ENCODE measurements at regions not wholly inside any gene's neighbourhood (a gene's known extent, or its start where the extent isn't known, plus 50 kb on each side); places are given as distances from the start of the nearest gene placed in this dataset.

GRCh38 chr11:130721023-130721681 is 195.1 kb downstream of the SNX19 start:
- WGBS: 84% methylated on average over 4 of the region's 5 CpGs

DNA sequence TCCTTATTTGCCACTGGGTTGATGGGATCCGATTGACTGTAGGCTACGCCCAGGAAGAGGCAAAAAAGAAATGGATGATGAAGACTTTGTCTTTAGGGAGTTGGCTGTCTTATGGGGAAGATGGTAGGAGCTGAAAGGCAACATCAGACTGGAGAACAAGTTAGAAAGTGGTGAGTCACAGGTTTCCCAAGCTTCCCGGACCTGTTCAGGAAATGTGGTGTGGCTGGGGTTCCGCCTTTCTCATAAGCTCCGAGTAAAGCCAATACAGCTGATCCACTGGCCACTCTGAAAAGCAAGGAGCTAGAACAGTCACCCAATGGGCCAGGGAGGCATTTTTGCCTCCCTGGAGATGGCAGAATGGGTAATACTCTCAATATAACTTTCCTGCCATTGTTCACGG is 194.5 kb downstream of the SNX19 start:
- H3K4me1 ChIP-seq (ENCODE audit: insufficient read depth): peaks cover 1% of the 10 kb centered on the region
- DNase-seq (ENCODE audit: extremely low spot score): no peak
- no peak overlapping the region for H3K4me3 ChIP-seq (ENCODE audit: low read depth, low read length)
- 88% methylated on average over 6 of the region's 6 CpGs for WGBS
- no peaks in the 10 kb centered on the region for H3K36me3 ChIP-seq (ENCODE audit: insufficient read depth)
- H3K27ac ChIP-seq (ENCODE audit: low read depth): no peak overlapping the region

More at GRCh38 chr11:130721023-130721681, 195.1 kb downstream of the SNX19 start:
- Histone ChIP-seq H3K4me3 (ENCODE audit: low read depth, low read length) (no peak overlapping the region), H3K4me1 (ENCODE audit: insufficient read depth) (peaks cover 1% of the 10 kb centered on the region), H3K36me3 (ENCODE audit: insufficient read depth) (no peaks in the 10 kb centered on the region), H3K27ac (ENCODE audit: low read depth) (no peak overlapping the region)
- no peak for DNase-seq (ENCODE audit: extremely low spot score)

GRCh38 chr11:130722401-130722800 is 193.9 kb downstream of the SNX19 start:
- no peaks in the 10 kb centered on the region for H3K4me1 ChIP-seq (ENCODE audit: insufficient read depth)
- no peaks in the 10 kb centered on the region for H3K36me3 ChIP-seq (ENCODE audit: insufficient read depth)
- no peak overlapping the region for H3K27ac ChIP-seq (ENCODE audit: low read depth)
- WGBS: 93% methylated on average over 4 of the region's 4 CpGs
- no peak for DNase-seq (ENCODE audit: extremely low spot score)
- no peak overlapping the region for H3K4me3 ChIP-seq (ENCODE audit: low read depth, low read length)

GRCh38 chr11:130725421-130726233 is 190.7 kb downstream of the SNX19 start:
- no peak overlapping the region for H3K27ac ChIP-seq (ENCODE audit: low read depth)
- no peak overlapping the region for H3K4me3 ChIP-seq (ENCODE audit: low read depth, low read length)
- no peaks in the 10 kb centered on the region for H3K4me1 ChIP-seq (ENCODE audit: insufficient read depth)
- DNase-seq (ENCODE audit: extremely low spot score): no peak
- no peaks in the 10 kb centered on the region for H3K36me3 ChIP-seq (ENCODE audit: insufficient read depth)
- 59% methylated on average over 5 of the region's 5 CpGs for whole genome bisulfite sequencing

- H3K27ac ChIP-seq (ENCODE audit: low read depth): no peak overlapping the region
Observed at GRCh38 chr11:130726234-130727037, 189.8 kb downstream of the SNX19 start.

GRCh38 chr11:130727157-130728119 is 188.8 kb downstream of the SNX19 start:
- WGBS: 71% methylated on average over 9 of the region's 9 CpGs
- Histone ChIP-seq H3K36me3 (ENCODE audit: insufficient read depth) (no peaks in the 10 kb centered on the region), H3K4me3 (ENCODE audit: low read depth, low read length) (no peak overlapping the region), H3K4me1 (ENCODE audit: insufficient read depth) (no peaks in the 10 kb centered on the region), H3K27ac (ENCODE audit: low read depth) (no peak overlapping the region)
- DNase-seq (ENCODE audit: extremely low spot score): no peak

More at GRCh38 chr11:130726234-130727037, 189.8 kb downstream of the SNX19 start:
- peak; percentile 57 for DNase-seq (ENCODE audit: extremely low spot score)
- no peak overlapping the region for H3K4me3 ChIP-seq (ENCODE audit: low read depth, low read length)
- WGBS: 30% methylated on average over 14 of the region's 14 CpGs
- H3K4me1 ChIP-seq (ENCODE audit: insufficient read depth): no peaks in the 10 kb centered on the region
- no peaks in the 10 kb centered on the region for H3K36me3 ChIP-seq (ENCODE audit: insufficient read depth)

- DNase-seq (ENCODE audit: extremely low spot score): no peak
- H3K27ac ChIP-seq (ENCODE audit: low read depth): no peak overlapping the region
- WGBS: 90% methylated on average over 8 of the region's 8 CpGs
- no peak overlapping the region for H3K4me3 ChIP-seq (ENCODE audit: low read depth, low read length)
- H3K4me1 ChIP-seq (ENCODE audit: insufficient read depth): no peaks in the 10 kb centered on the region
- no peaks in the 10 kb centered on the region for H3K36me3 ChIP-seq (ENCODE audit: insufficient read depth)
Observed at GRCh38 chr11:130728185-130729180, 187.8 kb downstream of the SNX19 start.

GRCh38 chr11:130729193-130729592 is 187.1 kb downstream of the SNX19 start:
- DNase-seq (ENCODE audit: extremely low spot score): no peak

GRCh38 chr11:130729678-130730300 is 186.5 kb downstream of the SNX19 start:
- no peak overlapping the region for H3K4me3 ChIP-seq (ENCODE audit: low read depth, low read length)
- no peaks in the 10 kb centered on the region for H3K36me3 ChIP-seq (ENCODE audit: insufficient read depth)
- no peaks in the 10 kb centered on the region for H3K4me1 ChIP-seq (ENCODE audit: insufficient read depth)
- no peak for DNase-seq (ENCODE audit: extremely low spot score)
- 91% methylated on average over 4 of the region's 4 CpGs for WGBS
- H3K27ac ChIP-seq (ENCODE audit: low read depth): no peak overlapping the region

More at GRCh38 chr11:130729193-130729592, 187.1 kb downstream of the SNX19 start:
- Histone ChIP-seq H3K36me3 (ENCODE audit: insufficient read depth) (no peaks in the 10 kb centered on the region), H3K27ac (ENCODE audit: low read depth) (no peak overlapping the region), H3K4me3 (ENCODE audit: low read depth, low read length) (no peak overlapping the region), H3K4me1 (ENCODE audit: insufficient read depth) (no peaks in the 10 kb centered on the region)

DNA sequence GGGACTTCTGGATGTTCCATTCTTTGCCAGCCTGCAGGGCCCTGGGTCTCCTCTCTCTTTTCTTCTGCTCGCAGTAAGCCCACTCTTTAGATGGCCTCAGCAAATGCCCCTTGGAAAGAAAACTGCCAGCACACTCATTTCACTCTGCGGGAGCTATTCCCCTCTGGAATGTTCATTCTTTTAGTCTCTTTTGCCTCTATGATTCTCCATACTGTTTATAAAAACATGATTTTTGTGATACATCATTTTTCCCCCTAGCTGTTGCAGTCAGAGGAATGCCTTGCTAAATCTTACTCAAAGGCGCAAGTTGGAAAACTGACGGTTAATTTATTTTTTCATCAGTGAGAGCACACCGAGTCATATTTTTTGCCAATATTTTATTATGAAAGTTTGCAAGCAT is 184.9 kb downstream of the SNX19 start:
- Histone ChIP-seq H3K36me3 (ENCODE audit: insufficient read depth) (no peaks in the 10 kb centered on the region), H3K27ac (ENCODE audit: low read depth) (no peak overlapping the region), H3K4me1 (ENCODE audit: insufficient read depth) (no peaks in the 10 kb centered on the region), H3K4me3 (ENCODE audit: low read depth, low read length) (no peak overlapping the region)
- WGBS: 93% methylated on average over 5 of the region's 5 CpGs
- no peak for DNase-seq (ENCODE audit: extremely low spot score)

DNA sequence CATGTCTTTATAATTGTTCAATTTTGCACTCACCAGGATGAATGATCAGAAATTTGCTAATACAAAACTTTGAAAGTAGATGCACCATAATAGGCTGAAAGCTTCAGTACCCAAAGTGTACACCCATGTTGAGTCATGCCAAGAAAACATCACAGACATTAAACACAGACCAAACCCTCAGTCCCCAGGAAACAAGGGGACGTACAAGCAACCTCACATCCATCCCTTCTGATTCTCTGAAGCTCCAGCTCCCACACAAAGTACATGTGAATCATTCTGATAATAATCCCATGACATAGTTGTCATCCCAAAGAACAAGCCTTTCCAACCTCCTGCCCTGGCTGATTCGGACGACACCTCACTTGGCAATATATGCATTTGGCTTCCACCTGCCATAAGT is 183.8 kb downstream of the SNX19 start:
- 94% methylated on average over 3 of the region's 3 CpGs for WGBS
- no peak overlapping the region for H3K4me3 ChIP-seq (ENCODE audit: low read depth, low read length)
- H3K4me1 ChIP-seq (ENCODE audit: insufficient read depth): no peaks in the 10 kb centered on the region
- no peak for DNase-seq (ENCODE audit: extremely low spot score)
- no peak overlapping the region for H3K27ac ChIP-seq (ENCODE audit: low read depth)
- no peaks in the 10 kb centered on the region for H3K36me3 ChIP-seq (ENCODE audit: insufficient read depth)

Data from urinary bladder (tissue), 3 donors.